ENCODE measurements at regions not wholly inside any gene's neighbourhood (a gene's known extent, or its start where the extent isn't known, plus 50 kb on each side); places are given as distances from the start of the nearest gene placed in this dataset.
"Not testable (repeated sequence)": the region's sequence is repeated elsewhere in the genome, so short reads cannot be mapped to it uniquely, and the experiment has no call there.

- DNase-seq = no peak
Observed at GRCh38 chr9:117649126-117649525, 55.1 kb upstream of the TLR4 start.

- no peak for DNase-seq
Observed at GRCh38 chr9:117644932-117645636, 59.1 kb upstream of the TLR4 start.

- DNase-seq = peak; percentile 48
Observed at GRCh38 chr9:117644133-117644931, 59.9 kb upstream of the TLR4 start.

- no peak for DNase-seq
Observed at GRCh38 chr9:117643288-117643654, 60.9 kb upstream of the TLR4 start.

GRCh38 chr9:117642571-117643287 lies 61.5 kb upstream of the TLR4 start:
- not testable (repeated sequence) for DNase-seq

GRCh38 chr9:117636681-117637080 lies 67.5 kb upstream of the TLR4 start:
- no peak for DNase-seq

GRCh38 chr9:117625154-117625553 lies 79.0 kb upstream of the TLR4 start:
- DNase-seq = no peak

GRCh38 chr9:117624106-117624505 lies 80.1 kb upstream of the TLR4 start:
- DNase-seq = no peak

GRCh38 chr9:117622347-117622746 lies 81.9 kb upstream of the TLR4 start:
- DNase-seq = no peak

GRCh38 chr9:117616431-117616831 lies 87.8 kb upstream of the TLR4 start:
- DNase-seq = no peak

- DNase-seq = no peak
Observed at GRCh38 chr9:117612317-117612716, 91.9 kb upstream of the TLR4 start.

GRCh38 chr9:117597977-117598376 lies 106.2 kb upstream of the TLR4 start:
- no peak for DNase-seq

GRCh38 chr9:117596678-117597077 lies 107.5 kb upstream of the TLR4 start:
- DNase-seq = no peak

GRCh38 chr9:117595650-117596049 lies 108.6 kb upstream of the TLR4 start:
- no peak for DNase-seq

- no peak for DNase-seq
Observed at GRCh38 chr9:117587263-117587662, 116.9 kb upstream of the TLR4 start.

- no peak for DNase-seq
Observed at GRCh38 chr9:117574099-117574498, 130.1 kb upstream of the TLR4 start.

GRCh38 chr9:117564839-117565238 lies 139.4 kb upstream of the TLR4 start:
- DNase-seq = no peak

- no peak for DNase-seq
Observed at GRCh38 chr9:117561761-117562160, 142.4 kb upstream of the TLR4 start.

- peak; percentile 17 for DNase-seq
Observed at GRCh38 chr9:117555964-117556629, 141.2 kb upstream of the ASTN2 start.

GRCh38 chr9:117552811-117553210 lies 138.0 kb upstream of the ASTN2 start:
- no peak for DNase-seq

- DNase-seq = no peak
Observed at GRCh38 chr9:117551171-117551570, 136.3 kb upstream of the ASTN2 start.

GRCh38 chr9:117549444-117549843 lies 134.6 kb upstream of the ASTN2 start:
- DNase-seq = no peak

- no peak for DNase-seq
Observed at GRCh38 chr9:117548556-117548955, 133.7 kb upstream of the ASTN2 start.

Data from CD4-positive, alpha-beta T cell treated with Interleukin-21 for 1 hour (primary cell).